Neural progenitor cell (in vitro differentiated cells): ENCODE measurements at regions not wholly inside any gene's neighbourhood (a gene's known extent, or its start where the extent isn't known, plus 50 kb on each side); places are given as distances from the start of the nearest gene placed in this dataset.

Source experiments
- DNase-seq: peaks from one replicate; pipeline ENCODE4 v3.0.0-alpha.2; 2016; ENCODE audit warnings: low spot score
- H2AFZ ChIP-seq: fragments of 200-600 bp; sonication (generic); replicated peaks from 2 replicates; pipeline ENCODE4 v1.6.1; 2016; ENCODE audit warnings: antibody characterized with exemption
- H3F3A ChIP-seq: fragments of 200-600 bp; sonication (generic); 2 replicates; pipeline ENCODE4 v1.6.1; 2016; ENCODE audit warnings: antibody characterized with exemption, low read depth
- H3K27ac ChIP-seq: fragments of 200-600 bp; sonication (generic); 2 replicates; pipeline ENCODE4 v1.5.1; 2016; ENCODE audit warnings: mild to moderate bottlenecking
- H3K27me3 ChIP-seq: fragments of 200-600 bp; sonication (generic); 2 replicates; pipeline ENCODE4 v1.6.1; 2016; ENCODE audit warnings: mild to moderate bottlenecking, moderate library complexity
- H3K36me3 ChIP-seq: fragments of 200-600 bp; sonication (generic); 2 replicates; pipeline ENCODE4 v1.5.1; 2016
- H3K4me1 ChIP-seq: fragments of 200-600 bp; sonication (generic); 2 replicates; pipeline ENCODE4 v1.6.1; 2016; ENCODE audit warnings: mixed run types
- H3K4me2 ChIP-seq: fragments of 200-600 bp; sonication (generic); 2 replicates; pipeline ENCODE4 v1.6.1; 2016
- H3K4me3 ChIP-seq: fragments of 200-600 bp; sonication (generic); 2 replicates; pipeline ENCODE4 v1.5.1; 2016
- H3K79me2 ChIP-seq: fragments of 200-600 bp; sonication (generic); 2 replicates; pipeline ENCODE4 v1.6.1; 2016; ENCODE audit warnings: low read depth
- H3K9ac ChIP-seq: fragments of 200-600 bp; sonication (generic); 2 replicates; pipeline ENCODE4 v1.6.1; 2016
- H3K9me3 ChIP-seq: fragments of 200-600 bp; sonication (generic); 2 replicates; pipeline ENCODE4 v1.5.1; 2016; ENCODE audit warnings: low read depth
- H4K20me1 ChIP-seq: fragments of 200-600 bp; sonication (generic); 2 replicates; pipeline ENCODE4 v1.6.1; 2016; ENCODE audit warnings: low read depth
- H3K27ac Mint-ChIP-seq: 3 replicates; pipeline ENCODE4 v1.8.0; 2021; ENCODE audit warnings: mixed read lengths
- H3K27me3 Mint-ChIP-seq: 2 replicates; pipeline ENCODE4 v1.8.0; 2022; ENCODE audit warnings: low read depth, mild to moderate bottlenecking, inconsistent platforms, moderate library complexity, mixed read lengths; ENCODE audit not compliant: insufficient read depth
- H3K36me3 Mint-ChIP-seq: 3 replicates; pipeline ENCODE4 v1.8.0; 2021; ENCODE audit warnings: mixed read lengths
- H3K4me1 Mint-ChIP-seq: 3 replicates; pipeline ENCODE4 v1.8.0; 2021; ENCODE audit warnings: mixed read lengths
- H3K4me3 Mint-ChIP-seq: 3 replicates; pipeline ENCODE4 v1.8.0; 2021; ENCODE audit warnings: mild to moderate bottlenecking, moderate library complexity, mixed read lengths
- H3K9me3 Mint-ChIP-seq: 3 replicates; pipeline ENCODE4 v1.8.0; 2020; ENCODE audit warnings: mixed read lengths
- EZH2 ChIP-seq: fragments of 200-600 bp; sonication (generic); IDR thresholded peaks from 2 replicates; pipeline ENCODE4 v1.6.1; 2017; ENCODE audit warnings: antibody characterized with exemption, mild to moderate bottlenecking, moderate library complexity
- EZH2phosphoT487 ChIP-seq: fragments of 200-600 bp; sonication (generic); IDR thresholded peaks from 2 replicates; pipeline ENCODE4 v1.6.1; 2017; ENCODE audit warnings: antibody characterized with exemption
- TF ChIP-seq, protein P1 (sequence below): fragments of 200-600 bp; sonication (generic); IDR thresholded peaks from 2 replicates; pipeline ENCODE4 v1.5.1; 2017; ENCODE audit warnings: antibody characterized with exemption, mild to moderate bottlenecking

DNA sequence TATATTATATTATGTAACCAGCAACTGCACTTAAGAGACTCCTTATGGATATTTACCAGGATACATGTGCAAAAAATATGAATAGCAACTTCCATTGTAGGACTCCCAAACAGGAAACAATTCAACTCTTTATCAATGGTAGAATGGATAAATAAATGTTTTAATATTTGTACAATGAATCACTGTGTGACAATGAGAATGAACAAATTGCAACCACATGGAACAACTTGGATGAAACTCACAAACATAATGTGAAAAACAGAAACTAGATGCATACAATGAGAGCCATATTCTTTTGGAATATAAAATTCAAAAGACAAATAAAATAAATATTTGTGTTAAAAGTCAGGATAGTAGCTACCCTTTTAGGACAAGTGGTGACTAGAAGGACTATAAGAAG, 1015.7 kb downstream of the TECRL start:
- Mint-ChIP-seq H3K4me1 (no peaks in the 10 kb centered on the region), H3K9me3 (no peaks in the 10 kb centered on the region)

DNA sequence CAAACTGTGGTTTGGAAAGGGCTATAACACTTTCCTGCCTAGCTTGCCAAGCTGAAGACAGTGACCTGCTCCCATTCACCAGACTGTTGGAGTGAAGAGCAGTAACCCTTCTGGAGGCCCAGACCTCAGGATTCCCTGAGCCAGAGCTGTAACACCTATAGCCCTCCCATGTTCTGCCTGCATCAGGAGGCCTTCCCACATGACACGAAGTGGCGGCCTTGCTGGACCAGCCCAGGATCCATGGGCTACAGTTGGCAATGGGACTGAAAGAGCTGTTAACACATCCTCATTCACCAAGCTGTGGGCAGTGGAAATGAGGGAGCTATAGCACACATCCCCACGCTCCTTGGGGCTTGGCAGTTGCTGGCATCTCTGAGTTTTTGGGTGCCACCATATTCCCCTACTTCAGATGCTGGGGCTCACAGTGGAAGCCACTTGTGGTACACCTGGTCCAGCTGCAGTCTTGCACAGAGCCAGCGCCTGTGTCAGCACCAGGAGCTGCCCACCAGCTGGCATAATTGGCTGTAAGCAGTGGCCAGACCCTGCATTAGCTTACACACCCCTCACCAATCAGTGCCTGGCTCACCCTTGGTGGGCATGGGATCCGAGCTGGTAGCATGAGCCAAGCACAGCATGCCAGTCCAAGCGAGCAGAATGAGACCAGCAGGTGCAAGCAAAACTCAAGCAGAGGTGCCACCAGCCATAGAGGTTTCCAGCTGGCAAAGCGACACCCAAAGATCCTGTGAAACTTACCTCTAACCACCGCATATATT, 1029.3 kb downstream of the TECRL start:
- H3K4me1 ChIP-seq = no peaks in the 10 kb centered on the region
- no peaks in the 10 kb centered on the region for H3K36me3 ChIP-seq
- H3K79me2 ChIP-seq = no peaks in the 10 kb centered on the region
- no peaks in the 10 kb centered on the region for H4K20me1 ChIP-seq
- no peak overlapping the region for H3K4me3 ChIP-seq
- no peak overlapping the region for H3K9ac ChIP-seq
- Mint-ChIP-seq H3K9me3 (no peaks in the 10 kb centered on the region), H3K36me3 (no peaks in the 10 kb centered on the region), H3K27ac (no peak overlapping the region), H3K4me3 (no peak overlapping the region), H3K4me1 (no peaks in the 10 kb centered on the region), H3K27me3 (no peaks in the 10 kb centered on the region)
- DNase-seq = no peak
- TF ChIP-seq, protein P1, sequence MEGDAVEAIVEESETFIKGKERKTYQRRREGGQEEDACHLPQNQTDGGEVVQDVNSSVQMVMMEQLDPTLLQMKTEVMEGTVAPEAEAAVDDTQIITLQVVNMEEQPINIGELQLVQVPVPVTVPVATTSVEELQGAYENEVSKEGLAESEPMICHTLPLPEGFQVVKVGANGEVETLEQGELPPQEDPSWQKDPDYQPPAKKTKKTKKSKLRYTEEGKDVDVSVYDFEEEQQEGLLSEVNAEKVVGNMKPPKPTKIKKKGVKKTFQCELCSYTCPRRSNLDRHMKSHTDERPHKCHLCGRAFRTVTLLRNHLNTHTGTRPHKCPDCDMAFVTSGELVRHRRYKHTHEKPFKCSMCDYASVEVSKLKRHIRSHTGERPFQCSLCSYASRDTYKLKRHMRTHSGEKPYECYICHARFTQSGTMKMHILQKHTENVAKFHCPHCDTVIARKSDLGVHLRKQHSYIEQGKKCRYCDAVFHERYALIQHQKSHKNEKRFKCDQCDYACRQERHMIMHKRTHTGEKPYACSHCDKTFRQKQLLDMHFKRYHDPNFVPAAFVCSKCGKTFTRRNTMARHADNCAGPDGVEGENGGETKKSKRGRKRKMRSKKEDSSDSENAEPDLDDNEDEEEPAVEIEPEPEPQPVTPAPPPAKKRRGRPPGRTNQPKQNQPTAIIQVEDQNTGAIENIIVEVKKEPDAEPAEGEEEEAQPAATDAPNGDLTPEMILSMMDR = no peak
- TF ChIP-seq EZH2 (no peak), EZH2phosphoT487 (no peak)
- H2AFZ ChIP-seq = no peak overlapping the region
- H3K27ac ChIP-seq = no peak overlapping the region
- H3F3A ChIP-seq = no peaks in the 10 kb centered on the region
- no peaks in the 10 kb centered on the region for H3K9me3 ChIP-seq
- H3K4me2 ChIP-seq = no peak overlapping the region
- H3K27me3 ChIP-seq = no peaks in the 10 kb centered on the region

More for the DNA sequence above, 1015.7 kb downstream of the TECRL start:
- no peaks in the 10 kb centered on the region for H3K36me3 Mint-ChIP-seq
- DNase-seq = no peak
- Histone ChIP-seq H3K4me3 (no peak overlapping the region), H3K9me3 (no peaks in the 10 kb centered on the region), H3F3A (no peaks in the 10 kb centered on the region), H4K20me1 (no peaks in the 10 kb centered on the region), H3K27me3 (no peaks in the 10 kb centered on the region), H2AFZ (no peak overlapping the region), H3K27ac (no peak overlapping the region), H3K79me2 (no peaks in the 10 kb centered on the region), H3K36me3 (no peaks in the 10 kb centered on the region), H3K9ac (no peak overlapping the region), H3K4me1 (no peaks in the 10 kb centered on the region), H3K4me2 (no peak overlapping the region)
- H3K4me3 Mint-ChIP-seq = no peak overlapping the region
- no peaks in the 10 kb centered on the region for H3K27me3 Mint-ChIP-seq
- TF ChIP-seq, protein P1 = no peak
- TF ChIP-seq EZH2 (no peak), EZH2phosphoT487 (no peak)
- no peak overlapping the region for H3K27ac Mint-ChIP-seq

DNA sequence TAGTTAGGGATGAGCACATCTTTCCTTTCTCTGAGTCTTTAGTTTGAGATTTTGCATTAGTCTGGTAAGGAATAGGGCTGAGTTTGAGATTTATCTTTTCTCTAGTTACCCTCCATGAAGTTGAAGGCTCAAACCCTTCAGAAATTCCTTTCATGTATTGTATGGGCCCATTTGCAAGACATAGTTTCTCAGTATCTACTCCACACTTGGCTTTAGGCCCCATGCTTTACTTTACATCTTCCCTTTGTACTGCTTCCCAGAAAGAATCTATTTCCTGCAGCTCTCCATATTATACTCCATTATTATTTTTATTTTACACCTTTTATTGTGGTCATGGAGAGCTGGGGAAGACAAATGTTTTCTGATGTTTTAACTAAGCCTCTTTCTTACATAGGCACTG, 1038.2 kb downstream of the TECRL start:
- no peak for DNase-seq
- TF ChIP-seq, protein P1 = no peak
- TF ChIP-seq EZH2 (no peak), EZH2phosphoT487 (no peak)
- Mint-ChIP-seq H3K36me3 (no peaks in the 10 kb centered on the region), H3K4me1 (no peaks in the 10 kb centered on the region), H3K9me3 (no peaks in the 10 kb centered on the region), H3K27me3 (no peaks in the 10 kb centered on the region), H3K27ac (no peak overlapping the region), H3K4me3 (no peak overlapping the region)
- H3K4me2 ChIP-seq = no peak overlapping the region
- no peaks in the 10 kb centered on the region for H3K79me2 ChIP-seq
- H3K4me1 ChIP-seq = no peaks in the 10 kb centered on the region
- no peaks in the 10 kb centered on the region for H3K9me3 ChIP-seq
- H3K27ac ChIP-seq = no peak overlapping the region
- no peak overlapping the region for H3K4me3 ChIP-seq
- no peaks in the 10 kb centered on the region for H3K36me3 ChIP-seq
- no peaks in the 10 kb centered on the region for H4K20me1 ChIP-seq
- no peaks in the 10 kb centered on the region for H3K27me3 ChIP-seq
- H3F3A ChIP-seq = no peaks in the 10 kb centered on the region
- H3K9ac ChIP-seq = no peak overlapping the region
- no peak overlapping the region for H2AFZ ChIP-seq
